Hepatocyte (in vitro differentiated cells): ENCODE measurements at regions not wholly inside any gene's neighbourhood (a gene's known extent, or its start where the extent isn't known, plus 50 kb on each side); places are given as distances from the start of the nearest gene placed in this dataset.

ENCODE experiments used
- DNase-seq: peaks from one replicate; pipeline ENCODE4 v3.0.0-alpha.2; 2016; ENCODE audit warnings: low spot score
- H2AFZ ChIP-seq: fragments of 200-600 bp; sonication (generic); 2 replicates; pipeline ENCODE4 v1.6.0; 2016; ENCODE audit warnings: antibody characterized with exemption, mild to moderate bottlenecking
- H3K27ac ChIP-seq: fragments of 200-600 bp; sonication (generic); 2 replicates; pipeline ENCODE4 v1.5.1; 2016; ENCODE audit warnings: mild to moderate bottlenecking
- H3K27me3 ChIP-seq: fragments of 200-600 bp; sonication (generic); 2 replicates; pipeline ENCODE4 v1.6.1; 2016
- H3K36me3 ChIP-seq: fragments of 200-600 bp; sonication (generic); replicated peaks from 2 replicates; pipeline ENCODE4 v1.5.1; 2016; ENCODE audit warnings: low read depth; ENCODE audit not compliant: insufficient read depth
- H3K4me1 ChIP-seq: fragments of 200-600 bp; sonication (generic); 2 replicates; pipeline ENCODE4 v1.5.1; 2016; ENCODE audit warnings: mild to moderate bottlenecking, moderate library complexity; ENCODE audit not compliant: insufficient read depth
- H3K4me2 ChIP-seq: fragments of 200-600 bp; sonication (generic); 2 replicates; pipeline ENCODE4 v1.6.0; 2016
- H3K4me3 ChIP-seq: fragments of 200-600 bp; sonication (generic); 2 replicates; pipeline ENCODE4 v1.5.1; 2016; ENCODE audit warnings: mild to moderate bottlenecking
- H3K79me2 ChIP-seq: fragments of 200-600 bp; sonication (generic); 2 replicates; pipeline ENCODE4 v1.6.0; 2017; ENCODE audit warnings: mild to moderate bottlenecking
- H3K9me2 ChIP-seq: fragments of 200-600 bp; sonication (generic); replicated peaks from 2 replicates; pipeline ENCODE4 v1.6.0; 2017; ENCODE audit warnings: mild to moderate bottlenecking; ENCODE audit not compliant: insufficient read depth
- H3K9me3 ChIP-seq: fragments of 200-600 bp; sonication (generic); 2 replicates; pipeline ENCODE4 v1.5.1; 2016; ENCODE audit warnings: low read depth, mild to moderate bottlenecking
- H4K20me1 ChIP-seq: fragments of 200-600 bp; sonication (generic); 2 replicates; pipeline ENCODE4 v1.6.0; 2016; ENCODE audit warnings: mild to moderate bottlenecking; ENCODE audit not compliant: insufficient read depth, poor library complexity, severe bottlenecking
- EZH2 ChIP-seq: fragments of 200-600 bp; sonication (generic); IDR thresholded peaks from 2 replicates; pipeline ENCODE4 v1.6.1; 2016; ENCODE audit warnings: antibody characterized with exemption, mild to moderate bottlenecking, borderline replicate concordance
- EZH2phosphoT487 ChIP-seq: fragments of 200-600 bp; sonication (generic); IDR thresholded peaks from one replicate; pipeline ENCODE4 v1.6.1; 2018; ENCODE audit warnings: antibody characterized with exemption, mild to moderate bottlenecking, low read depth, moderate library complexity; ENCODE audit not compliant: unreplicated experiment, severe bottlenecking
- whole genome bisulfite sequencing: methylation state at CpG from one replicate; pipeline ENCODE4 v1.1.6; 2016; ENCODE audit warnings: low lambda C conversion rate; ENCODE audit errors: missing lambda C conversion rate; 5-methylcytosine and 5-hydroxymethylcytosine counted together
- TF ChIP-seq, protein P1 (sequence below): fragments of 200-600 bp; sonication (generic); IDR thresholded peaks from 2 replicates; pipeline ENCODE4 v1.5.1; 2016; ENCODE audit warnings: antibody characterized with exemption, mild to moderate bottlenecking; ENCODE audit not compliant: poor library complexity

DNA sequence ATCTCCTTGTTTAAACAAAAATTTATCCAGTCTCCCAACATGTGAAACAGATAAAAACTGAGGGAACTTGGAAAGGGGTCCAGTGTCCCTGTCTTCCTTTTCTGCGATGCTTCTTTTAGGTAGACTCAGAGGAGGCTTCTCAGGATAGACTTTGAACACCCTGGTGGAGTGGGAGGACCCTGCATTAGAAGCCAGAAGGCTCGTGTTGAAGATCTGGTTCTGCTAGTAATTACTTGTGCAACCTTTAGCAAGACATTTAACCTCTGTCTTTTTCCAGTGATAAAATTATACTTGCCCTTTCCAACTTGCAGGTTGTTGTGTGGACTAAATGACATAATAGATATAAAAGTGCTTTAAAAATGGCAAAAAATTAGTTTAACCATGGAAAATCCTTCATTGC, 67.1 kb upstream of the PREP start:
- no peaks in the 10 kb centered on the region for H3K79me2 ChIP-seq
- H3K27me3 ChIP-seq, result no peaks in the 10 kb centered on the region
- no peak overlapping the region for H2AFZ ChIP-seq
- H3K4me2 ChIP-seq, result no peak overlapping the region
- no peaks in the 10 kb centered on the region for H3K9me3 ChIP-seq
- no peaks in the 10 kb centered on the region for H3K36me3 ChIP-seq
- no peak overlapping the region for H3K4me3 ChIP-seq
- no peak overlapping the region for H3K27ac ChIP-seq
- peak; percentile 21 for DNase-seq
- WGBS, result 61% methylated on average over 2 of the region's 2 CpGs
- no peaks in the 10 kb centered on the region for H3K9me2 ChIP-seq
- no peaks in the 10 kb centered on the region for H4K20me1 ChIP-seq
- TF ChIP-seq, protein P1, sequence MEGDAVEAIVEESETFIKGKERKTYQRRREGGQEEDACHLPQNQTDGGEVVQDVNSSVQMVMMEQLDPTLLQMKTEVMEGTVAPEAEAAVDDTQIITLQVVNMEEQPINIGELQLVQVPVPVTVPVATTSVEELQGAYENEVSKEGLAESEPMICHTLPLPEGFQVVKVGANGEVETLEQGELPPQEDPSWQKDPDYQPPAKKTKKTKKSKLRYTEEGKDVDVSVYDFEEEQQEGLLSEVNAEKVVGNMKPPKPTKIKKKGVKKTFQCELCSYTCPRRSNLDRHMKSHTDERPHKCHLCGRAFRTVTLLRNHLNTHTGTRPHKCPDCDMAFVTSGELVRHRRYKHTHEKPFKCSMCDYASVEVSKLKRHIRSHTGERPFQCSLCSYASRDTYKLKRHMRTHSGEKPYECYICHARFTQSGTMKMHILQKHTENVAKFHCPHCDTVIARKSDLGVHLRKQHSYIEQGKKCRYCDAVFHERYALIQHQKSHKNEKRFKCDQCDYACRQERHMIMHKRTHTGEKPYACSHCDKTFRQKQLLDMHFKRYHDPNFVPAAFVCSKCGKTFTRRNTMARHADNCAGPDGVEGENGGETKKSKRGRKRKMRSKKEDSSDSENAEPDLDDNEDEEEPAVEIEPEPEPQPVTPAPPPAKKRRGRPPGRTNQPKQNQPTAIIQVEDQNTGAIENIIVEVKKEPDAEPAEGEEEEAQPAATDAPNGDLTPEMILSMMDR, result no peak
- no peak for TF ChIP-seq EZH2phosphoT487
- no peak for TF ChIP-seq EZH2
- H3K4me1 ChIP-seq, result no peaks in the 10 kb centered on the region

DNA sequence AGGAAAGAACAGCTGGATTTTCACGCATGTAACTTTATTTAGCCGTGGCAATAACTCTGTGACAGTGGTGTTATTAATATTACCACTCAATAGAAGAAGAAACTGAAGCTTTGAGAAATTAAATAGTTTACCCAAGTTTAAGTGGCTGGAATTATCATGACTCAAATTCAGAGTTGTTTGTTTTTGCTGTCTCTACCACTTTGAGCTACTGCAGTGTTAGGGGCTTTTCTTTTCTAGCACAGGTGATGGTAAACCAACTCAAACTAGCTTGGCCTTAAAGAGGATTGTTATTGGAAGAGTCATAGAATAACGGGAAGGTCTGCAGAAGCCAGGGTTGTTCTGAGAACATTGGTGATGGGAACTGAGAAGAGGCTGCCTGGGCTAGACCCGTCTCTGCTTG, 66.0 kb upstream of the PREP start:
- TF ChIP-seq EZH2 (no peak), EZH2phosphoT487 (no peak)
- TF ChIP-seq, protein P1, result no peak
- 83% methylated on average over 4 of the region's 4 CpGs for WGBS
- Histone ChIP-seq H3K9me2 (no peaks in the 10 kb centered on the region), H2AFZ (no peak overlapping the region), H3K9me3 (no peaks in the 10 kb centered on the region), H3K4me2 (no peak overlapping the region), H3K4me1 (no peaks in the 10 kb centered on the region), H3K27me3 (no peaks in the 10 kb centered on the region), H3K36me3 (no peaks in the 10 kb centered on the region), H4K20me1 (no peaks in the 10 kb centered on the region), H3K27ac (no peak overlapping the region), H3K4me3 (no peak overlapping the region), H3K79me2 (no peaks in the 10 kb centered on the region)
- DNase-seq, result no peak

DNA sequence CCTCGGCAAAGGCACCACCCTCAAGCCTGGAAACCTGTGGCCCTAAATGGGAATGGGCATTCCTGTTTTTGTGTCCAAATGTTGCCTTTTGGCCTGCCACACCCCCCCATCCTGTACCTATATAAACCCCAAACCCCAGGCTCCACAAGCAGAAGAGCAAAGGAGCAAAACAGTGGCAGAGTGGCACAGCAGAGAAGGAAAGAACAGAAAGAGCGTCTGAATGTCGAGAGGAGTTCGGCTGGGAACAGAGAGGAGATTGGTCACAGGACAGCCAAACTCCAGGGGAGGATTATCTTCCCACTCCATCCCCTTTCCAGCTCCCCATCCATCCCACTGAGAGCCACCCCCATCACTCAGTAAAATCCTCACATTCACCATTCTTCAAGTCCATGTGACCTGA, 58.0 kb upstream of the PREP start:
- no peak overlapping the region for H3K27ac ChIP-seq
- no peak for DNase-seq
- H3K9me3 ChIP-seq, result no peaks in the 10 kb centered on the region
- TF ChIP-seq EZH2phosphoT487, result no peak
- TF ChIP-seq, protein P1, result no peak
- H3K4me2 ChIP-seq, result no peak overlapping the region
- H4K20me1 ChIP-seq, result no peaks in the 10 kb centered on the region
- H2AFZ ChIP-seq, result no peak overlapping the region
- H3K4me1 ChIP-seq, result no peaks in the 10 kb centered on the region
- no peaks in the 10 kb centered on the region for H3K9me2 ChIP-seq
- H3K4me3 ChIP-seq, result no peak overlapping the region
- H3K79me2 ChIP-seq, result no peaks in the 10 kb centered on the region
- H3K36me3 ChIP-seq, result no peaks in the 10 kb centered on the region
- WGBS, result 88% methylated on average over 4 of the region's 4 CpGs
- no peaks in the 10 kb centered on the region for H3K27me3 ChIP-seq

DNA sequence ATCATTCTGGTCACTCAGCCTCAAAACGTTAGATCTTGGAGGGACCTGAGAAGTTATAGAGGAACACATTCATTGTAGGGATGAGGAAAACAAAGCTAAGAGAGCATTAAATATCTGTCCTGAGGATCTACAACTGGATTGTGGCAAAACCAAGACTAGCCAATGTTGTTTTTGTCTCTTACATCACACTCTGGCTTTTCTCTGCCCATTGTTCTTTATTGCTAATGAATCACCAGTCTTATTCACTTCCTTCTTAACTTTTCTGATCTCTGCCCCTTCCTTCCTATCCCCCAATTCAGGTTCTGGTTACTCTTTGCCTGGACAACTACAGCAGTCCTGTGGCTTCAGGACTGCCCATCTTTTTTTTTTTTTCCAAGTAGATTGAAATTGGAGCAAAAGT, 57.0 kb upstream of the PREP start:
- TF ChIP-seq EZH2phosphoT487, result no peak
- no peak for TF ChIP-seq EZH2
- TF ChIP-seq, protein P1, result no peak
- Histone ChIP-seq H3K4me2 (no peak overlapping the region), H3K79me2 (no peaks in the 10 kb centered on the region), H4K20me1 (no peaks in the 10 kb centered on the region), H2AFZ (no peak overlapping the region), H3K27me3 (no peaks in the 10 kb centered on the region), H3K27ac (no peak overlapping the region), H3K9me3 (no peaks in the 10 kb centered on the region), H3K4me3 (no peak overlapping the region), H3K4me1 (no peaks in the 10 kb centered on the region), H3K9me2 (no peaks in the 10 kb centered on the region), H3K36me3 (no peaks in the 10 kb centered on the region)
- WGBS, result 88% methylated on average over 1 of the region's 1 CpG
- DNase-seq, result no peak
